ENCODE measurements at regions not wholly inside any gene's neighbourhood (a gene's known extent, or its start where the extent isn't known, plus 50 kb on each side); places are given as distances from the start of the nearest gene placed in this dataset.

DNA sequence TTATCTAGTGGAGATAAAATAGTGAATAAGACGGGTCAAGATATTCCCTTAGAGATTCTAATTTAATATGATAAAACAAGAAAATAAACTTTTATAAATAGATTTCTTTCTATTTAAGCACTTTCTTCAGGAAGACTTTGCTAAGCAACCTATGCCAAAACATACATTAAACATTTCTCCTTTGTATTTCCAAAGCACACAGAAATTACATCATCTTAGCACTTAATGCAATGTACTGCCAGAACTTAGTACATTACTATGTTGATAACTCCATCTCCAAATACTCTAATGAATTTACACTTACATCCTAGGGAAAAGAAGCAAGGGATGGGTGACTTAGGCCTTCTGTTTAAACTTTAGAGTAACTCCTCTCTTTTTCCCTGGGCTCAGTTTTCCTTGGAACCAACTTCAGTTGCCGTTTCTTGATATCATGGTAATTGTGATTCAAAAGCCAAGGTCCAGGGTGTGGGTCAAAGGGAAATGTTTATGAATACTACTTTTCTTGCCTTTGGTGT is 322.6 kb upstream of the PCDH20 start:
- no peak for TF ChIP-seq ZNF274 (IDR thresholded peaks at IDR 0.05; ENCODE audit: low read depth, low read length)
- no peak for TF ChIP-seq YY1 (IDR thresholded peaks at IDR 0.05; ENCODE audit: insufficient read depth, insufficient read length)
- no peak for TF ChIP-seq SUZ12 (IDR thresholded peaks at IDR 0.05; ENCODE audit: extremely low read depth, insufficient read depth, insufficient read length)
